GM12878 (cell line): ENCODE measurements at regions not wholly inside any gene's neighbourhood (a gene's known extent, or its start where the extent isn't known, plus 50 kb on each side); places are given as distances from the start of the nearest gene placed in this dataset.
"Not testable (repeated sequence)": the region's sequence is repeated elsewhere in the genome, so short reads cannot be mapped to it uniquely, and the experiment has no call there.

ENCODE experiments used
- ATAC-seq: fragments of 200-7000 bp; cut with Tn5 transposase; 3 replicates; pipeline ENCODE4 v1.9.1; 2020; ENCODE audit warnings: mild to moderate bottlenecking, moderate library complexity
- BruUV-seq: library from RNA; stranded (reverse); fragments of 400-500 nt; replicated peaks from 2 replicates; lab custom pipeline; 2021; lab: Mats Ljungman, UMichigan
- CTCF ChIA-PET: fragments of 300-600 bp; sonication (Branson Sonifier 250); formaldehyde crosslinking; extraction: SDS; loops from one replicate; lab custom pipeline; 2021; ENCODE audit warnings: inconsistent platforms; lab: Yijun Ruan, JAX
- POLR2A ChIA-PET: fragments of 350-600 bp; formaldehyde crosslinking; extraction: SDS; loops from one replicate; lab custom pipeline; 2021; ENCODE audit warnings: inconsistent platforms; lab: Charles Lee
- RAD21 ChIA-PET: fragments of 300-600 bp; sonication (Branson Sonifier 250); formaldehyde crosslinking; loops from one replicate; lab custom pipeline; 2023; ENCODE audit warnings: antibody characterized with exemption; ENCODE audit not compliant: unreplicated experiment; lab: Charles Lee
- SMC1A ChIA-PET: fragments of 300-600 bp; sonication (Branson Sonifier 250); formaldehyde crosslinking; loops from one replicate; lab custom pipeline; 2023; ENCODE audit not compliant: unreplicated experiment, uncharacterized antibody; lab: Charles Lee
- DNase-seq: peaks from one replicate; pipeline ENCODE4 v3.0.0-alpha.2; 2011; ENCODE audit warnings: low read depth, low spot score
- FAIRE-seq: peaks from 3 replicates; lab custom pipeline; 2011; peaks lifted over from hg19 to GRCh38; lab: Jason Lieb, UNC
- H2AFZ ChIP-seq: 2 replicates; pipeline ENCODE4 v1.6.0; 2011; ENCODE audit warnings: low read depth, low read length, control low read depth; ENCODE audit not compliant: control insufficient read depth
- H3K27ac ChIP-seq: 2 replicates; pipeline ENCODE4 v1.5.1; 2011; ENCODE audit warnings: control low read depth; ENCODE audit not compliant: control insufficient read depth, insufficient read depth
- H3K27me3 ChIP-seq, 2 experiments: replicated peaks in 1 of 2; 2 replicates each; pipeline versions ENCODE4 v1.6.0 to v1.6.1; 2011; ENCODE audit warnings: low read length in 1 of 2; ENCODE audit not compliant: control insufficient read depth in 2 of 2, insufficient read depth in 2 of 2
- H3K36me3 ChIP-seq, 2 experiments: 2 replicates each; pipeline ENCODE4 v1.5.1; 2011; ENCODE audit warnings: low read length in 1 of 2; ENCODE audit not compliant: control insufficient read depth in 2 of 2, insufficient read depth in 2 of 2
- H3K4me1 ChIP-seq: 2 replicates; pipeline ENCODE4 v1.6.1; 2011; ENCODE audit warnings: mild to moderate bottlenecking, low read length, moderate library complexity, mixed read lengths; ENCODE audit not compliant: control insufficient read depth, insufficient read depth
- H3K4me2 ChIP-seq: 2 replicates; pipeline ENCODE4 v1.6.0; 2011; ENCODE audit warnings: control low read depth; ENCODE audit not compliant: control insufficient read depth, insufficient read depth
- H3K4me3 ChIP-seq: fragments of 200-600 bp; sonication (generic); 2 replicates; pipeline ENCODE4 v1.5.1; 2016
- H3K79me2 ChIP-seq: 2 replicates; pipeline ENCODE4 v1.6.0; 2011; ENCODE audit warnings: low read length; ENCODE audit not compliant: control insufficient read depth, insufficient read depth
- H3K9ac ChIP-seq: 2 replicates; pipeline ENCODE4 v1.8.0; 2011; ENCODE audit warnings: low read length, control low read depth, mixed read lengths; ENCODE audit not compliant: control insufficient read depth, insufficient read depth
- H3K9me3 ChIP-seq: replicated peaks from 3 replicates; pipeline ENCODE4 v1.5.1; 2011; ENCODE audit warnings: mild to moderate bottlenecking, low read length; ENCODE audit not compliant: control insufficient read depth, insufficient read depth
- H4K20me1 ChIP-seq: 2 replicates; pipeline ENCODE4 v1.6.0; 2011; ENCODE audit not compliant: control insufficient read depth, insufficient read depth
- CREB1 ChIP-seq: IDR thresholded peaks from 2 replicates; pipeline ENCODE4 v1.6.1; 2012; ENCODE audit warnings: low read depth, mild to moderate bottlenecking, inconsistent platforms
- EP300 ChIP-seq, 2 experiments: fragments of 150-350 bp in 1 of 2; IDR thresholded peaks; 2 replicates each; pipeline ENCODE4 v1.6.1; 2011 to 2012; ENCODE audit warnings: low read depth in 2 of 2, low read length in 2 of 2, borderline replicate concordance in 1 of 2, improper control_type of control experiment in 1 of 2, inconsistent platforms in 1 of 2; ENCODE audit not compliant: control insufficient read depth in 1 of 2
- ETV6 ChIP-seq, 2 experiments: fragments of 450-650 bp in 1 of 2; IDR thresholded peaks in 1 of 2; conservative IDR thresholded peaks in 1 of 2; 2 replicates each; pipeline ENCODE4 v1.6.1; 2014; ENCODE audit warnings: antibody characterized with exemption in 1 of 2, borderline replicate concordance in 1 of 2, low read depth in 1 of 2, mild to moderate bottlenecking in 1 of 2, moderate library complexity in 1 of 2
- FOXM1 ChIP-seq: IDR thresholded peaks from 2 replicates; pipeline ENCODE4 v1.6.1; 2012; ENCODE audit warnings: low read depth, mild to moderate bottlenecking, inconsistent platforms, low read length, moderate library complexity
- JUNB ChIP-seq: IDR thresholded peaks from 2 replicates; pipeline ENCODE4 v1.6.1; 2016; ENCODE audit warnings: antibody characterized with exemption, mild to moderate bottlenecking
- KDM1A ChIP-seq: fragments of 200-600 bp; sonication (generic); IDR thresholded peaks from 2 replicates; pipeline ENCODE4 v1.6.1; 2016; ENCODE audit warnings: borderline replicate concordance
- MYB ChIP-seq: fragments of 150-350 bp; IDR thresholded peaks from 2 replicates; pipeline ENCODE4 v1.6.1; 2014; ENCODE audit warnings: mild to moderate bottlenecking, low read depth, low read length, borderline replicate concordance
- NR2C1 ChIP-seq: fragments of 450-650 bp; IDR thresholded peaks from 2 replicates; pipeline ENCODE4 v1.6.1; 2017; ENCODE audit warnings: antibody characterized with exemption, mild to moderate bottlenecking, moderate library complexity
- RELA ChIP-seq: fragments of 450-650 bp; IDR thresholded peaks from 2 replicates; pipeline ENCODE4 v1.8.0; 2014; ENCODE audit warnings: borderline replicate concordance; ENCODE audit not compliant: partially characterized antibody
- STAT1 ChIP-seq: fragments of 450-650 bp; conservative IDR thresholded peaks from 2 replicates; pipeline ENCODE4 v1.6.1; 2014; ENCODE audit warnings: antibody characterized with exemption, mild to moderate bottlenecking
- WGBS: methylation state at CpG from one replicate; pipeline ENCODE4 v1.1.6; 2016; ENCODE audit warnings: low lambda C conversion rate; ENCODE audit not compliant: insufficient replicate concordance, insufficient coverage; ENCODE audit errors: missing lambda C conversion rate; 5-methylcytosine and 5-hydroxymethylcytosine counted together
- in situ Hi-C: fragments of 300-500 bp; cut with MboI; formaldehyde crosslinking; loops from 9 replicates; pipeline ENCODE4 v1.14.3; 2018; ENCODE audit warnings: mixed read lengths
- intact Hi-C: fragments of 100-400 bp; cut with micrococcal nuclease; formaldehyde crosslinking; loops from one replicate; pipeline ENCODE4 v1.14.2; 2022; ENCODE audit not compliant: unreplicated experiment
- TF ChIP-seq, protein P1 (sequence below): IDR thresholded peaks from 2 replicates; pipeline ENCODE4 v1.6.1; 2011; ENCODE audit warnings: mild to moderate bottlenecking, low read depth, low read length, moderate library complexity; ENCODE audit not compliant: insufficient replicate concordance
- TF ChIP-seq, protein P2 (sequence below): fragments of 450-650 bp; IDR thresholded peaks from 2 replicates; pipeline ENCODE4 v1.6.1; 2017; ENCODE audit warnings: antibody characterized with exemption, mild to moderate bottlenecking, moderate library complexity

DNA sequence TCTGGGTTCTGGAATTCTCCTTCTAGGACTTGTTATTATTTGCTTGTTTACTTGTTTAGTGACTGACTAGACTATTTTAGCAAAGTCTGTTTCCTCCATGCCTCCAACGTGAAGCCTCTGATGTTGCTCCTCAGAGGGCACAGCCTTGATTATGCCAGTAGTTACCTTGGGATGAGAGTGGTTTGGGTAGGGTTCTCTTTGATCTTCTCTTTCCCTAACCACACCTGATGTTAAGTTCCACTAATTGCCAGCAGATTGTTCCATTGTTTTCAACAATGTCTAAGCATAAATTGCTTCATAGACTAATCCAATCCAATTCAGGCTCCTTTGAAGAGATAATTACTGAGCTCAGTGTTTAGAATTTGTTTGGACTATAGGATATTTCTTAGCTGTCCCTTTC is 352.7 kb upstream of the DIPK2B start:
- no peaks in the 10 kb centered on the region for H3K27me3 ChIP-seq
- in situ Hi-C loops (no loop called here), intact Hi-C loops (no loop called here)
- CTCF ChIA-PET = no interaction called here
- WGBS = 0% methylated on average over 1 of the region's 1 CpG
- no peaks in the 10 kb centered on the region for H3K9me3 ChIP-seq
- DNase-seq = no peak
- POLR2A ChIA-PET = no interaction called here
- no peak for ATAC-seq
- no peaks in the 10 kb centered on the region for H3K79me2 ChIP-seq
- no peaks in the 10 kb centered on the region for H3K4me1 ChIP-seq
- H2AFZ ChIP-seq = no peak overlapping the region
- H3K4me3 ChIP-seq = no peak overlapping the region
- H4K20me1 ChIP-seq = no peaks in the 10 kb centered on the region
- SMC1A ChIA-PET = no interaction called here
- RAD21 ChIA-PET = no interaction called here
- H3K9ac ChIP-seq = no peak overlapping the region
- H3K36me3 ChIP-seq = no peaks in the 10 kb centered on the region
- no peak for FAIRE-seq
- H3K4me2 ChIP-seq = no peak overlapping the region
- no peak for TF ChIP-seq KDM1A
- TF ChIP-seq EP300 (IDR thresholded peaks at IDR 0.05; ENCODE audit: borderline replicate concordance in 1 of 2, control insufficient read depth in 1 of 2, low read depth in 2 of 2, low read length in 2 of 2) = no peak
- TF ChIP-seq MYB = no peak
- TF ChIP-seq, protein P1, sequence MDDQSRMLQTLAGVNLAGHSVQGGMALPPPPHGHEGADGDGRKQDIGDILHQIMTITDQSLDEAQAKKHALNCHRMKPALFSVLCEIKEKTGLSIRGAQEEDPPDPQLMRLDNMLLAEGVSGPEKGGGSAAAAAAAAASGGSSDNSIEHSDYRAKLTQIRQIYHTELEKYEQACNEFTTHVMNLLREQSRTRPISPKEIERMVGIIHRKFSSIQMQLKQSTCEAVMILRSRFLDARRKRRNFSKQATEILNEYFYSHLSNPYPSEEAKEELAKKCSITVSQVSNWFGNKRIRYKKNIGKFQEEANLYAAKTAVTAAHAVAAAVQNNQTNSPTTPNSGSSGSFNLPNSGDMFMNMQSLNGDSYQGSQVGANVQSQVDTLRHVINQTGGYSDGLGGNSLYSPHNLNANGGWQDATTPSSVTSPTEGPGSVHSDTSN = no peak
- TF ChIP-seq FOXM1 = no peak
- TF ChIP-seq STAT1 = no peak
- no peak for TF ChIP-seq CREB1
- TF ChIP-seq JUNB = no peak
- TF ChIP-seq NR2C1 = no peak
- no peak for TF ChIP-seq RELA
- TF ChIP-seq ETV6 (conservative IDR thresholded peaks at IDR 0.05 in 1 of 2, IDR thresholded peaks at IDR 0.05 in 1 of 2; ENCODE audit: borderline replicate concordance in 1 of 2, low read depth in 1 of 2) = no peak
- TF ChIP-seq, protein P2, sequence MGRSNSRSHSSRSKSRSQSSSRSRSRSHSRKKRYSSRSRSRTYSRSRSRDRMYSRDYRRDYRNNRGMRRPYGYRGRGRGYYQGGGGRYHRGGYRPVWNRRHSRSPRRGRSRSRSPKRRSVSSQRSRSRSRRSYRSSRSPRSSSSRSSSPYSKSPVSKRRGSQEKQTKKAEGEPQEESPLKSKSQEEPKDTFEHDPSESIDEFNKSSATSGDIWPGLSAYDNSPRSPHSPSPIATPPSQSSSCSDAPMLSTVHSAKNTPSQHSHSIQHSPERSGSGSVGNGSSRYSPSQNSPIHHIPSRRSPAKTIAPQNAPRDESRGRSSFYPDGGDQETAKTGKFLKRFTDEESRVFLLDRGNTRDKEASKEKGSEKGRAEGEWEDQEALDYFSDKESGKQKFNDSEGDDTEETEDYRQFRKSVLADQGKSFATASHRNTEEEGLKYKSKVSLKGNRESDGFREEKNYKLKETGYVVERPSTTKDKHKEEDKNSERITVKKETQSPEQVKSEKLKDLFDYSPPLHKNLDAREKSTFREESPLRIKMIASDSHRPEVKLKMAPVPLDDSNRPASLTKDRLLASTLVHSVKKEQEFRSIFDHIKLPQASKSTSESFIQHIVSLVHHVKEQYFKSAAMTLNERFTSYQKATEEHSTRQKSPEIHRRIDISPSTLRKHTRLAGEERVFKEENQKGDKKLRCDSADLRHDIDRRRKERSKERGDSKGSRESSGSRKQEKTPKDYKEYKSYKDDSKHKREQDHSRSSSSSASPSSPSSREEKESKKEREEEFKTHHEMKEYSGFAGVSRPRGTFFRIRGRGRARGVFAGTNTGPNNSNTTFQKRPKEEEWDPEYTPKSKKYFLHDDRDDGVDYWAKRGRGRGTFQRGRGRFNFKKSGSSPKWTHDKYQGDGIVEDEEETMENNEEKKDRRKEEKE = no peak
- H3K27ac ChIP-seq = no peak overlapping the region
- no TSS peak for BruUV-seq

DNA sequence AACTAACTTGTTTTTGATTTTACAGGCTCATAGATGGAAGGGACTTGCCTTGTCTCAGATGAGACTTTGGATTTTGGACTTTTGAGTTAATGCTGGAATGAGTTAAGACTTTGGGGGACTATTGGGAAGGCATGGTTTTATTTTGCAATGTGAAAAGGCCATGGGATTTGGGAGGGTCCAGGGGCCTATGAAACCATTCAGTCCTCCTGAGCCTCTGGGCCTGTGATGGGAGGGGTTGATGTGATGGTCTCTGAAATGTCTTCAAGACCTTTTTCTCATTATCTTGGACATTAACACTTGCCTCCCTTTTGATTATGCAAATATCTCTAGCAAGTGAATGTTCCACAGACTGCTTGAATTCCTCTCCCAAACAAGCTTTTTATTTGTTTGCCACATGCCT is 346.0 kb upstream of the DIPK2B start:
- H3K4me3 ChIP-seq, ATAC-seq, H3K4me2 ChIP-seq, FAIRE-seq, H3K9me3 ChIP-seq, RAD21 ChIA-PET, H3K27ac ChIP-seq, H3K79me2 ChIP-seq, DNase-seq, H3K27me3 ChIP-seq, in situ Hi-C loops, H2AFZ ChIP-seq, BruUV-seq, CTCF ChIA-PET, H4K20me1 ChIP-seq, H3K9ac ChIP-seq, H3K36me3 ChIP-seq, intact Hi-C loops, POLR2A ChIA-PET, SMC1A ChIA-PET, H3K4me1 ChIP-seq: not testable (repeated sequence)
